ENCODE measurements at regions not wholly inside any gene's neighbourhood (a gene's known extent, or its start where the extent isn't known, plus 50 kb on each side); places are given as distances from the start of the nearest gene placed in this dataset.

DNA sequence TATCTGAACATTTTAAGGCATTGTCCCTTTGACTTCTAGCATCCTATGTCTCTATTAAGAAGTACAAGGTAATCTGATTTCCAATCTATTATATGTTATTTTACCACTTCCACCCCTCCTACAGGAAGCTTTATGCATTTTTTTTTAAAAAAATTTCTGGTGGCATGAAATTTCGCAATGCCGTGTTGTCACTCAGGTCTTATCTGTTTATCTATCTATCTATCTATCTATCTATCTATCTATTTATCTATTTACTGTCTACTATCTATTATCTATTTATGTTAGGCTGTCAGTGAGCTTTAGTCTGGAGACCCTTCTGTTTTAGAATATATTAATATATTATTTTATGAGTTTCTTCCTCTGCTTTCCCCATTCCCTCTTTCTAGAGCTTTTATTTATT is 125.3 kb upstream of the FAM9C start:
- ATAC-seq, result no peak
- TF ChIP-seq, protein P1, sequence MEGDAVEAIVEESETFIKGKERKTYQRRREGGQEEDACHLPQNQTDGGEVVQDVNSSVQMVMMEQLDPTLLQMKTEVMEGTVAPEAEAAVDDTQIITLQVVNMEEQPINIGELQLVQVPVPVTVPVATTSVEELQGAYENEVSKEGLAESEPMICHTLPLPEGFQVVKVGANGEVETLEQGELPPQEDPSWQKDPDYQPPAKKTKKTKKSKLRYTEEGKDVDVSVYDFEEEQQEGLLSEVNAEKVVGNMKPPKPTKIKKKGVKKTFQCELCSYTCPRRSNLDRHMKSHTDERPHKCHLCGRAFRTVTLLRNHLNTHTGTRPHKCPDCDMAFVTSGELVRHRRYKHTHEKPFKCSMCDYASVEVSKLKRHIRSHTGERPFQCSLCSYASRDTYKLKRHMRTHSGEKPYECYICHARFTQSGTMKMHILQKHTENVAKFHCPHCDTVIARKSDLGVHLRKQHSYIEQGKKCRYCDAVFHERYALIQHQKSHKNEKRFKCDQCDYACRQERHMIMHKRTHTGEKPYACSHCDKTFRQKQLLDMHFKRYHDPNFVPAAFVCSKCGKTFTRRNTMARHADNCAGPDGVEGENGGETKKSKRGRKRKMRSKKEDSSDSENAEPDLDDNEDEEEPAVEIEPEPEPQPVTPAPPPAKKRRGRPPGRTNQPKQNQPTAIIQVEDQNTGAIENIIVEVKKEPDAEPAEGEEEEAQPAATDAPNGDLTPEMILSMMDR (IDR thresholded peaks at IDR 0.05), result no peak
- TF ChIP-seq POLR2AphosphoS5 (IDR thresholded peaks at IDR 0.05), result no peak
- no peak for TF ChIP-seq POLR2A (IDR thresholded peaks at IDR 0.05)
- no peak for TF ChIP-seq EP300 (IDR thresholded peaks at IDR 0.05)
- Histone ChIP-seq H3K36me3 (no peaks in the 10 kb centered on the region), H3K9me3 (no peaks in the 10 kb centered on the region), H3K27ac (no peak overlapping the region), H3K4me1 (peaks cover 0 to 21% (median 3%) of the 10 kb centered on the region in 3 donors), H3K27me3 (no peaks in the 10 kb centered on the region), H3K4me3 (no peak overlapping the region)
- 94% methylated on average over 2 of the region's 2 CpGs; no CpG with 5 or more reads in 1 of the 2 donors for WGBS, 2 donors (ENCODE audit: low coverage in 1 of 2)

DNA sequence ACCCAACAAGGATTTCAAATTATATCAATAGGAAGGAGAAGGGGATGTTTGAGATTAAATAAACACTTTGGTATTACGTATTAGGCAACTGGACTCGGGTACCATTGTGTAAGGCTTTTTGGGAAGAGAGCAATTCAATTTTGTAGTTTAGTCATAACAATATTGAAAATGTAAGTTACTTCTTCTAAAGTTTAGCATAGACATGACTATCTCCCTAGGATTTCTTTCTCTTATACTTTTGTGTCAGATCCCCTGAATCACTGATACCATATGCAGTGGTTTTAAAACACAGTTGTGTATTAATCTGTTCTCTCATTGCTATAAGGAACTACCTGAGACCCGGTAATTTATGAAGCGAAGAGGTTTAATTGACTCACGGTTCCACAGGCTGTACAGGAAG is 123.8 kb upstream of the FAM9C start:
- Histone ChIP-seq H3K27ac (peak overlapping the region in 3 of 4 donors; percentile 3 to 68 (median 46)), H3K27me3 (no peaks in the 10 kb centered on the region), H3K36me3 (no peaks in the 10 kb centered on the region), H3K9me3 (no peaks in the 10 kb centered on the region), H3K4me3 (no peak overlapping the region), H3K4me1 (peaks cover 0 to 21% (median 7%) of the 10 kb centered on the region in 3 donors)
- TF ChIP-seq POLR2A (IDR thresholded peaks at IDR 0.05), result no peak
- TF ChIP-seq EP300 (IDR thresholded peaks at IDR 0.05), result no peak
- TF ChIP-seq, protein P1 (IDR thresholded peaks at IDR 0.05), result no peak
- no peak for TF ChIP-seq POLR2AphosphoS5 (IDR thresholded peaks at IDR 0.05)
- WGBS, 2 donors (ENCODE audit: low coverage in 1 of 2), result 78 to 81% methylated on average over 3 to 4 of the region's 5 CpGs
- ATAC-seq, result no peak

DNA sequence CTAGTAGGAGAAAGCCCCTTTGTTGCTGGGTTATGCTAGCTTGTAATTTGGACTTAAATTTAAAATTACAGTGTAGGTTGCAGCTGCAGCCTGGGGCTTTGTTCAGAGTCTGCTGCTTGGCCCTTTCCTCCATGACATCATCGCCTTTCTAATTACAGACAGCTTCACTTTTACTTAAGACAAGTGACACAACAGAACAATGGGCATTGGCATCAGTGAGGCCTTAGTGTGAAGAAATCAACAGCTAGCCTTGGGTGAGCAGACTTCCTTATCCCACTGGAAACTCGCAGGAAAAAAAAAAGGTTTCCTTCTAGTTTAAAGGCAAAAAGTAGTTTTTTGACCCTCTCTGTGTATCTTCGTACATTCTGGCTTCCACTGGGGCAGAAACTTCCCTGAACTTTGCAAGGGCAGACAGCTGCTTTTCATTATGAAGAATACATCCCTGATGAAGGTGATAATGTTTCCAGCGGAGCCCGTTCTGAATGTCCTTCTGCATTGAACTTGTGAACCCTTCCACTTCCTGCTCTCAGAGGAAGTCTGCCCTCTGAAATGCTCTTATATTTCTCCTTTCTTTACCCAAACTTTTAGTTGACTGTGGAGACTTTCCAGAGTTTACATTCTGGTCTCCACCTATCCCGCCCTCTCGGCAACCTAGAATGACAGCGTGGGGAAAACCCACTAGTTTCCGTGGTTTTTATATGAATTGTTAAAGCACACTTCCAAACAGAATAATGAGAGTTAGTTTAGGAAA is 123.2 kb upstream of the FAM9C start:
- ATAC-seq, result peak; percentile 66
- peaks cover 0 to 21% (median 7%) of the 10 kb centered on the region in 3 donors for H3K4me1 ChIP-seq
- WGBS, 2 donors (ENCODE audit: low coverage in 1 of 2), result 0 to 56% methylated on average over 1 to 4 of the region's 9 CpGs
- peak overlapping the region; percentile 46 to 68 (median 60) for H3K27ac ChIP-seq
- no peaks in the 10 kb centered on the region for H3K36me3 ChIP-seq
- TF ChIP-seq POLR2AphosphoS5 (IDR thresholded peaks at IDR 0.05) (peak; percentile 31), POLR2A (IDR thresholded peaks at IDR 0.05) (no peak)
- H3K27me3 ChIP-seq, result no peaks in the 10 kb centered on the region
- H3K4me3 ChIP-seq, result no peak overlapping the region
- H3K9me3 ChIP-seq, result no peaks in the 10 kb centered on the region

DNA sequence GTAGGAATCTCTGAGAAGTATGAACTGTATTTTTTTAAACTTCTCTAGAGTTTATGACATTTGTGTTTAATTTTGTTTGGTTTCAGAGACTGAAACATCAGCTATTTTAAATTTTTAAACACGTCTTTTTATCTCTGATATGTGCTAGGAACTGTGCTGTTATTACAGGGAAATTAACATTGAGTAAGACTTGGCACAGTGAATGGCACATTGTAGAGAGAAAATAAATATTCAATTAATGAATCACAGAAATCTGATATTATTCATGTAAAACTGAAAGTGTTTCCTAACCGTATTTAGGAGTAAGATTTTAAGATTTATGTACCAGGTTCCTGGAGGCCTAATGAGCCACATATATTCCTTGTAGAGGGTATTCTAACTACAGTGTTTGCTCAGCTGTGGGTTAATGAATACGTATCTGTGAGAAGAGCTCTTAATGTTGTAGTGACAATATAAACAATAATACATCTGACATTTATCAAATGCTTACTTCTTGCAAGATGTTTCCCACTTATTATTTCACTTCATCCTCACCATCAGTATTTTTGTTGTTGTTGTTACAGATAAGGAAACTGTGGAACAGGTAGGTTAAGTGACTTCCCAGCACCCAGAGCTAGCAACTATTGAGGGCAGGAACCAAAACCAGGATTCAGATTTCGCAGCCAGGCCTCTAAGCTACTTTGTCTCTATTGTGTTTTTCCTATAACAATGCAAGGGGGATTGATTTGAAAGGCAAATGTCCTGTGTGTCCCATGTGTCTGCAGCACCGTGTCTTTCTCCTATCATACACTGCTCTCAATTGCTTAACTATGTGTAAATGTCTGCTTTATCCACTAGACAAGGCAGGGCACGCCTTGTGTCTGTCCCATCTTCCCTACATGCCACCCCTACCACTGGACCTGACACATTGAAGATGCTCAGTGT is 121.1 kb upstream of the FAM9C start:
- Histone ChIP-seq H3K27me3 (no peaks in the 10 kb centered on the region), H3K27ac (peak overlapping the region in 3 of 4 donors; percentile 38 to 59 (median 43)), H3K4me3 (no peak overlapping the region), H3K36me3 (no peaks in the 10 kb centered on the region), H3K9me3 (no peaks in the 10 kb centered on the region), H3K4me1 (peaks cover 0 to 30% (median 7%) of the 10 kb centered on the region in 3 donors)
- TF ChIP-seq POLR2AphosphoS5 (IDR thresholded peaks at IDR 0.05) (peak; percentile 54), EP300 (IDR thresholded peaks at IDR 0.05) (no peak)
- WGBS, 2 donors (ENCODE audit: low coverage in 1 of 2), result 22 to 52% methylated on average over 4 to 6 of the region's 6 CpGs
- ATAC-seq, result peak; percentile 32

DNA sequence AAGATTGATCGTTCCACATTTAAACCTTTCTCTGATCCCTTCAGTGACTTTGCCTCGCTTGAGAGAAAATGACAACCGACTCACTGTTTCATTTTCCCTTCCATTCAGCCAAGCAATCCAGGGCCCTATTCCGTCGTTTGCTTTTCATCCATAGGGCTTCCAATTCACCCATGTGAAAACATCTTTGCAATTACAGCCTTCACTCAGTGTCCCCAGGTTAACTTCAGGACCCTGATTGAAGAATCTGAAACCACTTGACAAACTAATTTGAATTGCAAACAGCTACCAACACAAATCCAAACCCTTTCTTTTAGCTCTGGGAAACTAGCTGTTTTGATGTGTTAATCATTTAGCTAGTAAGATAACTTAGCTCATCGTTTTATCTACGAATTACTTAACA is 120.2 kb upstream of the FAM9C start:
- peak overlapping the region in 3 of 4 donors; percentile 18 to 59 (median 54) for H3K27ac ChIP-seq
- ATAC-seq, result no peak
- no peak overlapping the region for H3K4me3 ChIP-seq
- peaks cover 0 to 39% (median 7%) of the 10 kb centered on the region in 3 donors for H3K4me1 ChIP-seq
- H3K36me3 ChIP-seq, result no peaks in the 10 kb centered on the region
- no peaks in the 10 kb centered on the region for H3K9me3 ChIP-seq
- TF ChIP-seq, protein P1 (IDR thresholded peaks at IDR 0.05), result no peak
- TF ChIP-seq EP300 (IDR thresholded peaks at IDR 0.05) (no peak), POLR2A (IDR thresholded peaks at IDR 0.05) (no peak), POLR2AphosphoS5 (IDR thresholded peaks at IDR 0.05) (no peak)
- 41 to 62% methylated on average over 6 to 7 of the region's 7 CpGs for WGBS, 2 donors (ENCODE audit: low coverage in 1 of 2)
- H3K27me3 ChIP-seq, result no peaks in the 10 kb centered on the region

Data from gastroesophageal sphincter (tissue), 4 donors.